ENCODE measurements at regions not wholly inside any gene's neighbourhood (a gene's known extent, or its start where the extent isn't known, plus 50 kb on each side); places are given as distances from the start of the nearest gene placed in this dataset.

DNA sequence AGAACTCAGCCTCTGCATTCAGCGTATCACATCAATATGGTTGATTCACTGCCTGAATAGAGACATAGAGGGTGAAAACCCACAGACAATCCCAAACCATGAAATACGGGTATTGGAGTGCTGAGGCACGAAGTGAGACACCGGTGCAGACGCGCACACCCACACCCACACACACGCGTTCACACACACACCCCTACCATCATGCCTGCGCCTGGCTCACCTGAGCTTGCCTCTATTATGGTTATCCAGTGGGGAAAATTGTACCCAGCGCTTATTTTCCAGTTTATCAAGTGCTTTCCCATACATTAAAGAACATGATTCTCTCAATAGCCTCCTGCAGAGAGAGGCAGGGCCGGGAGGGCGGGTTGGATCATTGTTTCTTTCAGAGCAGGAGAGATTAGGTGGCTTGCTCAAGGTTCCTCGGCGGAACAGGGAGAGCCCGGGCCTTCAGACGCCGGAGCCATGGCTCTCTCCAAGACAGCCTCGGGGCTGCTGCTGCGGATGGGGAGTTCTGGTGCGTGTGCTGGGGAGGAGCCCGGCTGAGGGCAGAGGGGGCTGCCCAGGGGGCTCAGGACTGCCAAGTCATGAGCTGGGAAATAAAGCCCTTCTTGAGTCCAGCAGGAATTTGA lies 78.9 kb upstream of the THY1 start:
- intact Hi-C loops (cut with micrococcal nuclease), result no loop called here
- H3K4me3 ChIP-seq (ENCODE audit: low read length in 2 of 2), result no peak overlapping the region
- H3K4me3 Mint-ChIP-seq, result no peak overlapping the region
- no peaks in the 10 kb centered on the region for H3K4me1 ChIP-seq (ENCODE audit: insufficient read depth, low read length)
- peaks cover 4 to 27% of the 10 kb centered on the region in 2 donors for H3K27me3 Mint-ChIP-seq
- no peaks in the 10 kb centered on the region for H3K27me3 ChIP-seq (ENCODE audit: insufficient read depth, low read length)
- H3K36me3 ChIP-seq (ENCODE audit: insufficient read depth, low read length), result no peaks in the 10 kb centered on the region
- H3K27ac Mint-ChIP-seq, result no peak overlapping the region
- no peaks in the 10 kb centered on the region for H3K36me3 Mint-ChIP-seq
- CTCF ChIA-PET (ENCODE audit: partially characterized antibody), result no interaction called here
- no peaks in the 10 kb centered on the region for H3K9me3 ChIP-seq (ENCODE audit: control insufficient read depth in 1 of 2, low read length in 2 of 2)
- POLR2A ChIA-PET (ENCODE audit: partially characterized antibody), result no interaction called here
- no peak for DNase-seq
- peaks cover 0 to 5% (median 0%) of the 10 kb centered on the region in 8 donors for H3K9me3 Mint-ChIP-seq
- H3K4me1 Mint-ChIP-seq, result no peaks in the 10 kb centered on the region
- no peak overlapping the region for H3K27ac ChIP-seq (ENCODE audit: low read depth, low read length)

DNA sequence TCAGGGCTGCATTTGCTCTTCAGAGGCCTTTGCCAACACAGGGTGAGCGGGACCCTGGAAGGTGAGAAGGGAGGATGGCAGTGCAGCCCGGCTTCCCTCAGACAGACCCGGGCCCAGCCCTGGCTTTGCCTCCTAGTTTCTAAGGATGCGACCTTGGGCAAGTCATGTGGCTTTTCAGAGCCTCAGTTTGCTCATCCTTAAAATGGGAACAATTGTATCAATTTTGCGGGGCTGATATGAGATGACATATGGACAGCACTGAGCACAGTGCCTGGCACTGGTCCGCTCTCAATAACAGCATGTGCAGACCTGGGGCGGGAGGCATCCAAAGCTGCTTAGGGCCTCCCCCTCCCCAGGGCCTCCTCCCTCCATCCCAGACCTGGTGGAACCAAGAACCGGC lies 74.7 kb upstream of the THY1 start:
- intact Hi-C loops (cut with micrococcal nuclease), result no loop called here
- Histone ChIP-seq H3K27me3 (ENCODE audit: insufficient read depth, low read length) (no peaks in the 10 kb centered on the region), H3K9me3 (ENCODE audit: control insufficient read depth in 1 of 2, low read length in 2 of 2) (no peaks in the 10 kb centered on the region), H3K27ac (ENCODE audit: low read depth, low read length) (no peak overlapping the region), H3K4me3 (ENCODE audit: low read length in 2 of 2) (no peak overlapping the region), H3K36me3 (ENCODE audit: insufficient read depth, low read length) (no peaks in the 10 kb centered on the region), H3K4me1 (ENCODE audit: insufficient read depth, low read length) (no peaks in the 10 kb centered on the region)
- peaks cover 6 to 34% of the 10 kb centered on the region in 2 donors for H3K27me3 Mint-ChIP-seq
- H3K27ac Mint-ChIP-seq, result no peak overlapping the region
- no peaks in the 10 kb centered on the region for H3K36me3 Mint-ChIP-seq
- H3K4me1 Mint-ChIP-seq, result no peaks in the 10 kb centered on the region
- H3K4me3 Mint-ChIP-seq, result no peak overlapping the region
- ChIA-PET CTCF (ENCODE audit: partially characterized antibody) (no interaction called here), POLR2A (ENCODE audit: partially characterized antibody) (no interaction called here)
- peaks cover 0 to 1% (median 0%) of the 10 kb centered on the region in 8 donors for H3K9me3 Mint-ChIP-seq
- DNase-seq, result no peak

DNA sequence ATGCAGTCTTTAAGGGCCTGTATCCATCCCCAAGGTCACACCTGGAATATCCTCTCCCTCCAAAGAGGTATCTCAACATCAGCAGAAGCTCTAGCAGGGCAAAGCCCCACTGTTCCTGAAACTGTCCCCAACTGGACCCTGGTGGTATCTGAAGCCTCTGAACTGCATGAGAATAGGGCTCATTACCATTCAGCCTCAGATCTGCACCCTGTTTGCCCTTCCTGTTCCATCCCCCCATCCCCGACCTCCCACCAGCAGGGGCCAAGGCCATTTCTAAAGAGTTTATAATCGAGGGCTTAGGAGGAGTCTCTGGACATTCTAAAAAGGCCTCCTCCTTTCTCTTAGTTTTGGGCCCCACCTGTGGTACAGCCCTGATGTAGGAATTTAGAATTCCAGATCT lies 74.0 kb upstream of the THY1 start:
- H3K4me3 Mint-ChIP-seq, result no peak overlapping the region
- CTCF ChIA-PET (ENCODE audit: partially characterized antibody), result interaction anchor here (1.3 kb wide), 1 partner anchor 22 kb away, joined by 3 read pairs; no protein-coding TSS in a partner anchor
- Histone ChIP-seq H3K36me3 (ENCODE audit: insufficient read depth, low read length) (no peaks in the 10 kb centered on the region), H3K27me3 (ENCODE audit: insufficient read depth, low read length) (no peaks in the 10 kb centered on the region), H3K4me3 (ENCODE audit: low read length in 2 of 2) (no peak overlapping the region), H3K4me1 (ENCODE audit: insufficient read depth, low read length) (no peaks in the 10 kb centered on the region), H3K9me3 (ENCODE audit: control insufficient read depth in 1 of 2, low read length in 2 of 2) (no peaks in the 10 kb centered on the region), H3K27ac (ENCODE audit: low read depth, low read length) (no peak overlapping the region)
- H3K27me3 Mint-ChIP-seq, result peaks cover 6 to 34% of the 10 kb centered on the region in 2 donors
- H3K9me3 Mint-ChIP-seq, result peaks cover 0 to 1% (median 0%) of the 10 kb centered on the region in 8 donors
- no peaks in the 10 kb centered on the region for H3K4me1 Mint-ChIP-seq
- intact Hi-C loops (cut with micrococcal nuclease), result no loop called here
- DNase-seq, result no peak
- no peak overlapping the region for H3K27ac Mint-ChIP-seq
- no peaks in the 10 kb centered on the region for H3K36me3 Mint-ChIP-seq
- POLR2A ChIA-PET (ENCODE audit: partially characterized antibody), result no interaction called here

DNA sequence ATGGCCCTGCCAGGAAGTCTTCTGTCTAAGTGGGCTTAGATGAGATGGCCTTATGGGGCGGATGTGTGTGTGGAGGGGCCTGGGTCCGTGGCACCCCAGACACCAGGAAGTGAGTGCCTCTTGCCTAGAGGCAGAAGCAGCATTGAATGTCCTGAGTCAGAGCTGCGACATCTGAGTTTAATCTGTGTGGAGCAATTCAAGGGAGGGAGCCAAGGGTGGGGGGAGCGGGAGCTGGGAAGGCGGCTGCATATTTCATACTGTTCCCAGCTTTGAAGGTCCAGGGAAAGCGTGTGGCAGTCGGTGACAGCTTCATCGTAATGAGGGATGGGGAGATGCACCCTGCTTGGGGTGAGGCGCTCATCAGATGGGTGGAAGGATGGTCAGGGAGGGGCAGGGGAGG lies 73.5 kb upstream of the THY1 start:
- DNase-seq, result no peak
- ChIA-PET CTCF (ENCODE audit: partially characterized antibody) (interaction anchor here (1.3 kb wide), 1 partner anchor 21 kb away, joined by 3 read pairs; no protein-coding TSS in a partner anchor), POLR2A (ENCODE audit: partially characterized antibody) (no interaction called here)
- Mint-ChIP-seq H3K4me3 (no peak overlapping the region), H3K27me3 (peaks cover 6 to 34% of the 10 kb centered on the region in 2 donors), H3K4me1 (no peaks in the 10 kb centered on the region), H3K27ac (no peak overlapping the region), H3K36me3 (no peaks in the 10 kb centered on the region), H3K9me3 (peaks cover 0 to 1% (median 0%) of the 10 kb centered on the region in 8 donors)
- Histone ChIP-seq H3K9me3 (ENCODE audit: control insufficient read depth in 1 of 2, low read length in 2 of 2) (no peaks in the 10 kb centered on the region), H3K36me3 (ENCODE audit: insufficient read depth, low read length) (no peaks in the 10 kb centered on the region), H3K4me1 (ENCODE audit: insufficient read depth, low read length) (no peaks in the 10 kb centered on the region), H3K27ac (ENCODE audit: low read depth, low read length) (no peak overlapping the region), H3K27me3 (ENCODE audit: insufficient read depth, low read length) (no peaks in the 10 kb centered on the region), H3K4me3 (ENCODE audit: low read length in 2 of 2) (no peak overlapping the region)
- intact Hi-C loops (cut with micrococcal nuclease), result no loop called here

DNA sequence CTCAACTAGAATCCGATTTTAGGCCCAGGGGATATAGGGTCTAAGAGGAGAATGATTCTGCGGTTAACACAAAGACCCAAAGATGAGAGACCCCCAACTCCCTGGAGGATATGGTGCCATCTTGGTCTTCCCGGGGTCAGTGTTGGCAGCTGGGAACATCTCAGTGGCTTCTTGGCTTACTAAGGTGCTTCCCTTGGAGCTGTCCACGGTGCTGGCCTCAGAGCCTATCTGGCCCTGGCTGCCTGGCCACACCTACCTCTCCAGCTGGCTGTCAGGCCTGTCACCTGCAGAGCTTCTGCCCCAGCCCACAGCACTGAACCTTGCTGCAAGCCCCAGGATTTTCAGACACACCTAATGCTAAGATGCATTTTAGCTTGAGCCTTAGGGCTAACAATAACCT lies 70.7 kb upstream of the THY1 start:
- H3K4me3 Mint-ChIP-seq, result no peak overlapping the region
- peaks cover 12 to 31% of the 10 kb centered on the region in 2 donors for H3K27me3 Mint-ChIP-seq
- intact Hi-C loops (cut with micrococcal nuclease), result no loop called here
- no peak overlapping the region for H3K27ac ChIP-seq (ENCODE audit: low read depth, low read length)
- ChIA-PET CTCF (ENCODE audit: partially characterized antibody) (no interaction called here), POLR2A (ENCODE audit: partially characterized antibody) (no interaction called here)
- H3K9me3 Mint-ChIP-seq, result no peaks in the 10 kb centered on the region
- H3K36me3 Mint-ChIP-seq, result no peaks in the 10 kb centered on the region
- no peak for DNase-seq
- H3K4me1 ChIP-seq (ENCODE audit: insufficient read depth, low read length), result no peaks in the 10 kb centered on the region
- H3K36me3 ChIP-seq (ENCODE audit: insufficient read depth, low read length), result no peaks in the 10 kb centered on the region
- H3K27me3 ChIP-seq (ENCODE audit: insufficient read depth, low read length), result no peaks in the 10 kb centered on the region
- H3K27ac Mint-ChIP-seq, result no peak overlapping the region
- H3K4me1 Mint-ChIP-seq, result no peaks in the 10 kb centered on the region
- no peaks in the 10 kb centered on the region for H3K9me3 ChIP-seq (ENCODE audit: control insufficient read depth in 1 of 2, low read length in 2 of 2)
- H3K4me3 ChIP-seq (ENCODE audit: low read length in 2 of 2), result no peak overlapping the region

DNA sequence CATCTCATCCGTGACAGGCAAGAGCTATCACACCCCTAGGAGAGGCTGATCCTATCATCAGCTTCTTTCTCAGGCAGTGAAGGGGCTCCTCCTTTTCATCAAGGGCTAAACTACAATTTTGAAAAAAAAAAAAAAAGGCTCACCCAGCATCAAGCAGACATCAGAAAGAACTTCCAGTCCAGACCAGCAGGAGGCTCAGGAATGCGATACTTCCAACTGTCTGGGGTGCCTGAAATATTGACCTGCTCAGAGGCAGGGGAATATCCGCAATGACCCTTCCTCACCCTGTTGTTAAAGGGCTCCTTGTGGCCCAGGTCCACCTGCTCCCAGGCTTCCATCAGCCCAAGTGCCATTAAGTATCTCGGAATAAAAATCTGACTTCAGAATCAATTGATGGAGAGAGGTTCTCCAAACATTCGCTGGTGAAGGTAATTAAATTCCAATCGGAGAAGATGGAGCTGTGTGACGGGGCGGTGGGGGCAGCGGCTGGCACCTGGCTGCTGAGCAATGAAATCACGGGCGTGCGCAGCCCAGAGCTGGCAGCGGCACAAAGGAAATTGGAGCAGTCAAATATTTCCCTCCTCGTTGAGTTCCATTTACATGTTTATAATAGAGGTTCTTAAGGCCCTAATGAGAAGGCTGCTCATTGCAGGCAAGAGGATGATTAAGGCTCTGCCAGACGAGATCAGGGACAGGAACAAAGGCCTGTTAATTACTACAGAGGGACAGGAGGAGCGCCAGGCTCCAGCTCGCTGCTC lies 69.0 kb upstream of the THY1 start:
- CTCF ChIA-PET (ENCODE audit: partially characterized antibody), result interaction anchor here (0.7 kb wide), 1 partner anchor 237 kb away, joined by 3 read pairs; the partner anchor contains the start of gene NECTIN1

DNA sequence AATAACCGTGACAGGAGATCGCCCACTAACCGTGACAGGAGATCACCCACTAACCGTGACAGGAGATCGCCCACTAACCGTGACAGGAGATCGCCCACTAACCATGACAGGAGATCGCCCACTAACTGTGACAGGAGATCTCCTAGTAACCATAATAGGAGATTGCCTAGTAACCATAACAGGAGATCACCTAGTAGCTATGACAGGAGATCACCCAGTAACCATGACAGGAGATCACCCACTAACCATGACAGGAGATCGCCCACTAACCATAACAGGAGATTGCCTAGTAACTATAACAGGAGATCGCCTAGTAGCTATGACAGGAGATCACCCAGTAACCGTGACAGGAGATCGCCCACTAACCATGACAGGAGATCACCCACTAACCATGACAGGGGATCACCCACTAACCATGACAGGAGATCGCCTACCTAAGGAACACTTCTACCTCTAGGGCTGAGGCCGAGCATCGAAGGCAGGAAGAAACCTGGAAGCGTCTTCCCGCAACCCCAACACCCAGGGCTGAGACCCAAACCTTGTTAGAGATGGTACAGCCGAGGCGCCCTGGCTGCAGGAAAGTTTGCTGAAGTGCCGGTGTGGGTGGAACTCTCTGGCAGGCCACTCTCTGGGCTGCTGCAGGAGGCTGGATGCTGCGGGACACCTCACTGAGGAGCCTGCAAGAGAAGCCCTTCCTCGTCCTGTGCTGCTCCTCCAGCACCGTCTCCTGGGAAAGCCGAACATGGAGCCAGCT lies 67.5 kb upstream of the THY1 start:
- H3K27ac ChIP-seq (ENCODE audit: low read depth, low read length), result no peak overlapping the region
- no peaks in the 10 kb centered on the region for H3K9me3 ChIP-seq (ENCODE audit: control insufficient read depth in 1 of 2, low read length in 2 of 2)
- H3K27me3 ChIP-seq (ENCODE audit: insufficient read depth, low read length), result no peaks in the 10 kb centered on the region
- Mint-ChIP-seq H3K27ac (no peak overlapping the region), H3K36me3 (no peaks in the 10 kb centered on the region), H3K27me3 (peaks cover 15 to 37% of the 10 kb centered on the region in 2 donors), H3K4me3 (no peak overlapping the region), H3K9me3 (no peaks in the 10 kb centered on the region), H3K4me1 (no peaks in the 10 kb centered on the region)
- no peak for DNase-seq
- H3K36me3 ChIP-seq (ENCODE audit: insufficient read depth, low read length), result no peaks in the 10 kb centered on the region
- ChIA-PET POLR2A (ENCODE audit: partially characterized antibody) (no interaction called here), CTCF (ENCODE audit: partially characterized antibody) (interaction anchor here (1.4 kb wide), 1 partner anchor 16 kb away, joined by 3 read pairs; no protein-coding TSS in a partner anchor)
- intact Hi-C loops (cut with micrococcal nuclease), result no loop called here
- H3K4me3 ChIP-seq (ENCODE audit: low read length in 2 of 2), result no peak overlapping the region
- no peaks in the 10 kb centered on the region for H3K4me1 ChIP-seq (ENCODE audit: insufficient read depth, low read length)

More for the DNA sequence above, 69.0 kb upstream of the THY1 start:
- H3K9me3 ChIP-seq (ENCODE audit: control insufficient read depth in 1 of 2, low read length in 2 of 2), result no peaks in the 10 kb centered on the region
- H3K4me1 ChIP-seq (ENCODE audit: insufficient read depth, low read length), result no peaks in the 10 kb centered on the region
- H3K27me3 ChIP-seq (ENCODE audit: insufficient read depth, low read length), result no peaks in the 10 kb centered on the region
- POLR2A ChIA-PET (ENCODE audit: partially characterized antibody), result no interaction called here
- H3K27me3 Mint-ChIP-seq, result peaks cover 15 to 37% of the 10 kb centered on the region in 2 donors
- H3K27ac Mint-ChIP-seq, result no peak overlapping the region
- H3K9me3 Mint-ChIP-seq, result no peaks in the 10 kb centered on the region
- no peak overlapping the region for H3K4me3 Mint-ChIP-seq
- DNase-seq, result no peak
- no peaks in the 10 kb centered on the region for H3K36me3 Mint-ChIP-seq
- no peak overlapping the region for H3K4me3 ChIP-seq (ENCODE audit: low read length in 2 of 2)
- intact Hi-C loops (cut with micrococcal nuclease), result no loop called here
- no peak overlapping the region for H3K27ac ChIP-seq (ENCODE audit: low read depth, low read length)
- no peaks in the 10 kb centered on the region for H3K4me1 Mint-ChIP-seq
- no peaks in the 10 kb centered on the region for H3K36me3 ChIP-seq (ENCODE audit: insufficient read depth, low read length)

Data from CD4-positive, alpha-beta memory T cell (primary cell).